Gastroesophageal sphincter (tissue), 4 donors: ENCODE measurements at regions not wholly inside any gene's neighbourhood (a gene's known extent, or its start where the extent isn't known, plus 50 kb on each side); places are given as distances from the start of the nearest gene placed in this dataset.

Source experiments
- ATAC-seq: fragments of 150-250 bp; one replicate; pipeline ENCODE4 v1.9.1; 2016; ENCODE audit warnings: mild to moderate bottlenecking, moderate library complexity
- H3K27ac ChIP-seq, 4 donors: fragments of 200-600 bp; sonication (generic) in 3 of 4; 1 replicate in 3 of 4; 2 replicates in 1 of 4; pipeline ENCODE4 v1.5.1; 2016 to 2019
- H3K27me3 ChIP-seq: fragments of 200-600 bp; sonication (generic); one replicate; pipeline ENCODE4 v1.5.1; 2019
- H3K36me3 ChIP-seq, 2 donors: fragments of 200-600 bp; sonication (generic); one replicate each; pipeline ENCODE4 v1.5.1; 2019; ENCODE audit warnings: control low read depth in 1 of 2
- H3K4me1 ChIP-seq, 3 donors: fragments of 200-600 bp; sonication (generic); 1 replicate in 2 of 3; 2 replicates in 1 of 3; pipeline ENCODE4 v1.5.1; 2016 to 2019; ENCODE audit warnings: control low read depth in 2 of 3
- H3K4me3 ChIP-seq, 2 donors: fragments of 200-600 bp; sonication (generic); one replicate each; pipeline ENCODE4 v1.5.1; 2019; ENCODE audit warnings: mild to moderate bottlenecking in 1 of 2, moderate library complexity in 1 of 2
- H3K9me3 ChIP-seq, 3 donors: fragments of 200-600 bp; sonication (generic); one replicate each; pipeline ENCODE4 v1.5.1; 2017 to 2019; ENCODE audit warnings: control low read depth in 2 of 3
- EP300 ChIP-seq: sonication (generic); formaldehyde crosslinking; IDR thresholded peaks from one replicate; pipeline ENCODE4 v1.6.1; 2017; ENCODE audit warnings: antibody characterized with exemption, mild to moderate bottlenecking
- POLR2A ChIP-seq, 2 donors: fragments of 450-650 bp; IDR thresholded peaks; one replicate each; pipeline ENCODE4 v1.6.1; 2017; ENCODE audit warnings: antibody characterized with exemption in 2 of 2, mild to moderate bottlenecking in 2 of 2, moderate library complexity in 1 of 2
- POLR2AphosphoS5 ChIP-seq: sonication (generic); formaldehyde crosslinking; IDR thresholded peaks from one replicate; pipeline ENCODE4 v1.6.1; 2017; ENCODE audit warnings: antibody characterized with exemption
- WGBS, 2 donors: methylation state at CpG; one replicate each; pipeline ENCODE4 v1.1.5; 2018; ENCODE audit warnings: low coverage in 1 of 2; 5-methylcytosine and 5-hydroxymethylcytosine counted together
- TF ChIP-seq, protein P1 (sequence below), 4 experiments: fragments of 200-600 bp in 2 of 4; fragments of 450-650 bp in 2 of 4; sonication (generic) in 1 of 4; IDR thresholded peaks; one replicate each; pipeline ENCODE4 v1.5.1; 2017 to 2019; ENCODE audit warnings: antibody characterized with exemption in 4 of 4, mild to moderate bottlenecking in 2 of 4, moderate library complexity in 2 of 4

DNA sequence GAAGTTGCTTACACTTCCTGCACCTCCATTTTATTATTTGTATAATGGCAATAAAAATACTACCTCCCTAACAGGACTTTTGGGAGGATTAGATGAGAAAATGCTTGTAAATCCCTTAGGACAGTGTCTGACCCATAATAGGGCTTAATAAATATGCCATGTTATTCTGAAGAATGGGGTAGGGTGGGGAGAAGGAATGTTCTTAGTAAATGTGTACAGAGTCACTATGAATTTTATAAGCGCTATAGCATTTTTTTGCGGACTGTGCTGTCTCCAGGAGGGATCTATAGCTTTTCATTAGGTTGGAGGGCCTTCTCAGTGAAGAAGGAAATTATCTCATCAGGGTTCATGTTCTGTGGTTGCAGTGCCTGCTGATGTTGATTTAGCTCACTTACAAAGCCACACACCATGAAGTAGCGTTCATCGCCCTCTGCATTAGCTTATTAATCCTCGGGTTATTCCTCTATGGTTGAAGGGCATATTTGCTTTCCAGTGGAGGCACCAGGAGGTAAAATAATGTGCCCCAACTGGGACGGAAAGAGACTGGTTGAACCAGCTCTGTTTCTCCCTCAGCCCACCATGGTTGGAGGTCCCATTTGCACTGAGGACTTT, 497.1 kb downstream of the ARHGEF28 start:
- Histone ChIP-seq H3K36me3 (no peaks in the 10 kb centered on the region), H3K4me1 (peaks cover 0 to 9% (median 0%) of the 10 kb centered on the region in 3 donors), H3K27me3 (no peaks in the 10 kb centered on the region), H3K9me3 (peaks cover 0 to 6% (median 0%) of the 10 kb centered on the region in 3 donors), H3K27ac (no peak overlapping the region), H3K4me3 (no peak overlapping the region)
- WGBS, 2 donors, result 81 to 90% methylated on average over 2 to 5 of the region's 6 CpGs
- no peak for ATAC-seq
- no peak for TF ChIP-seq POLR2A (IDR thresholded peaks at IDR 0.05)
- TF ChIP-seq, protein P1, sequence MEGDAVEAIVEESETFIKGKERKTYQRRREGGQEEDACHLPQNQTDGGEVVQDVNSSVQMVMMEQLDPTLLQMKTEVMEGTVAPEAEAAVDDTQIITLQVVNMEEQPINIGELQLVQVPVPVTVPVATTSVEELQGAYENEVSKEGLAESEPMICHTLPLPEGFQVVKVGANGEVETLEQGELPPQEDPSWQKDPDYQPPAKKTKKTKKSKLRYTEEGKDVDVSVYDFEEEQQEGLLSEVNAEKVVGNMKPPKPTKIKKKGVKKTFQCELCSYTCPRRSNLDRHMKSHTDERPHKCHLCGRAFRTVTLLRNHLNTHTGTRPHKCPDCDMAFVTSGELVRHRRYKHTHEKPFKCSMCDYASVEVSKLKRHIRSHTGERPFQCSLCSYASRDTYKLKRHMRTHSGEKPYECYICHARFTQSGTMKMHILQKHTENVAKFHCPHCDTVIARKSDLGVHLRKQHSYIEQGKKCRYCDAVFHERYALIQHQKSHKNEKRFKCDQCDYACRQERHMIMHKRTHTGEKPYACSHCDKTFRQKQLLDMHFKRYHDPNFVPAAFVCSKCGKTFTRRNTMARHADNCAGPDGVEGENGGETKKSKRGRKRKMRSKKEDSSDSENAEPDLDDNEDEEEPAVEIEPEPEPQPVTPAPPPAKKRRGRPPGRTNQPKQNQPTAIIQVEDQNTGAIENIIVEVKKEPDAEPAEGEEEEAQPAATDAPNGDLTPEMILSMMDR (IDR thresholded peaks at IDR 0.05), result no peak
- no peak for TF ChIP-seq POLR2AphosphoS5
- no peak for TF ChIP-seq EP300

DNA sequence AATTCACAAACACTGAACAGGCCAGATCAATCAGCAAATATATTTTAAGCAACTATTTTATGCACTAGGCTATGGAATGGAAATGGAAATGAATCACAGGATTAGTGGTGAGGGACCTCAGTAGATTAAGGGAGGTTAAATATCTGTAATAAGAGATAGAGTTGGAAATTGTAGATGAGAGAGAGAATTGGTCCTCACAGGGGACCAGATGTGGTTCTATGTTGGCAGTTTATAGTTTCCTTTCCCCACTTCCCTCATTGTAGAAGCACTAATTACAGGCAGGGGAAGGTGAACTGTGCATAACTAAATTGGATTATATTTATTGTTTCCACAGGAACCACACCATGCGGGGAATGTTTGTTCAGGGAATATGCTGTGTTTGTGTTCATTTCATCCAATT, 496.2 kb downstream of the ARHGEF28 start:
- H3K9me3 ChIP-seq, result peaks cover 0 to 7% (median 0%) of the 10 kb centered on the region in 3 donors
- H3K4me3 ChIP-seq, result no peak overlapping the region
- peaks cover 0 to under 1% (median 0%) of the 10 kb centered on the region in 3 donors for H3K4me1 ChIP-seq
- ATAC-seq, result no peak
- no peak for TF ChIP-seq POLR2AphosphoS5
- TF ChIP-seq POLR2A (IDR thresholded peaks at IDR 0.05), result no peak
- TF ChIP-seq EP300, result no peak
- TF ChIP-seq, protein P1 (IDR thresholded peaks at IDR 0.05), result no peak
- H3K36me3 ChIP-seq, result no peaks in the 10 kb centered on the region
- no peak overlapping the region for H3K27ac ChIP-seq
- H3K27me3 ChIP-seq, result no peaks in the 10 kb centered on the region
- WGBS, 2 donors, result 86 to 100% methylated on average over 1 of the region's 1 CpG

DNA sequence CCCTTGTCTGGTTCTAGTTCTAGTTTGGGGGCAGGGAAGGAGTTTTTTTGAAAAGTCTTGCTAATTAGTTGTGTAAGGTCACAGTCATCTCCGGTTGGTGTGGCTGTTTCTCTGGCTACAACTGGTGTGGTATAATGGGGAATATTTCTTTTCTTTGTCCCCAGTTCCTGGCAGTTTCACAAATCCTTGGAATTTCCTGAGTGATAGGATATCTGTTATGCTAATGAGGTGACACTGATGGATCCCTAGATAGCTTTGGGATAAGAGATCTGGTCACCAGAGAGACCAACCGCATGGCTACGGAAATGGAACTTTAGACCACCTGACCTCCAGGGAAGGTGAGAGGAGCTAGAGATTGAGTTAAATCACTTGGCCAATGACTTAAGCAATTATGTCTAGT, 494.6 kb downstream of the ARHGEF28 start:
- Histone ChIP-seq H3K4me1 (no peaks in the 10 kb centered on the region), H3K4me3 (no peak overlapping the region), H3K27me3 (no peaks in the 10 kb centered on the region), H3K9me3 (peaks cover 0 to 7% (median 0%) of the 10 kb centered on the region in 3 donors), H3K27ac (no peak overlapping the region), H3K36me3 (no peaks in the 10 kb centered on the region)
- 82 to 100% methylated on average over 1 to 3 of the region's 3 CpGs for WGBS, 2 donors
- TF ChIP-seq EP300 (no peak), POLR2A (IDR thresholded peaks at IDR 0.05) (no peak), POLR2AphosphoS5 (no peak)
- TF ChIP-seq, protein P1 (IDR thresholded peaks at IDR 0.05), result no peak
- no peak for ATAC-seq

DNA sequence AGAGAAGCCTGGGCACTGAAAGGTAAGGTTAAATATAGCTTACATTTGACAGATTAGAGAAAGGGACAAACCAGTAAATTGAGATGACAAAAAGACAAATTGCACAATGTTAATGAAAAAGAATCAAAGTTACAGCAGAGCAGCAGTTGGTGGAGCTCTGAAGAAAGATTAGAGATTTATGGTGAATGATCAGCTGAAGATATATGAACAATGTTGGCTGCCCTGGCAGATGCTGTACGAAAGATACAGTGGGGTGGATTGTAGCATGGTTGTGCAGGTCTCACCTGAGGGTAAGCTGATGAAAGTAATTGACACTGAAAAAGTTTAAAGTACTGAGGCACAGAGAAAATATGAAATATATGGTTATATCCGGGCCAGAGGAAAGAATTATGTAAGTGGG, 492.1 kb downstream of the ARHGEF28 start:
- H3K27me3 ChIP-seq, result no peaks in the 10 kb centered on the region
- H3K4me3 ChIP-seq, result no peak overlapping the region
- TF ChIP-seq POLR2AphosphoS5 (no peak), EP300 (no peak), POLR2A (IDR thresholded peaks at IDR 0.05) (no peak)
- TF ChIP-seq, protein P1 (IDR thresholded peaks at IDR 0.05), result no peak
- no peak for ATAC-seq
- H3K4me1 ChIP-seq, result no peaks in the 10 kb centered on the region
- H3K27ac ChIP-seq, result no peak overlapping the region
- no peaks in the 10 kb centered on the region for H3K36me3 ChIP-seq
- WGBS, 2 donors, result 63 to 77% methylated on average over 2 of the region's 2 CpGs
- H3K9me3 ChIP-seq, result peaks cover 0 to 7% (median 0%) of the 10 kb centered on the region in 3 donors

DNA sequence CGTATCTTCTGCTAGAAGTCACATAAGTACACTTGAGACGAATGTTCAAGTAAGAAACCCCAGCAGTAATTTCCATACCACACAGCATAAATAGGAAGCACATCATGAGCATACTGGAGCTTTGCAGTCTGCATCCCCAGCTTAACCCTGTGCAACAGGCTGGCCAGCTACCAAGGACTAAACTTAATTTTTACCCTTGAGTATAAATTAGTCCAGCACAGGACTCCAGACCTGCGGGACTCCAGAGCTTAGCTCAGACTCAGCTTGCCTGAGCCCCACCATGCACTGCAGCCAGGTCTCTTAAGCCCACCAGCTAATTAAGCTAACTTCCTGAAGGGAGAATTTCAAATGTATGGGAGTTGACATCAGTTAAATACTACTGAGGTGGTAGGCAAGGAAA, 491.0 kb downstream of the ARHGEF28 start:
- TF ChIP-seq, protein P1 (IDR thresholded peaks at IDR 0.05), result no peak
- TF ChIP-seq POLR2AphosphoS5, result no peak
- no peak for TF ChIP-seq POLR2A (IDR thresholded peaks at IDR 0.05)
- no peak for TF ChIP-seq EP300
- ATAC-seq, result no peak
- WGBS, 2 donors, result 63 to 86% methylated on average over 3 of the region's 3 CpGs
- Histone ChIP-seq H3K27me3 (no peaks in the 10 kb centered on the region), H3K4me1 (no peaks in the 10 kb centered on the region), H3K36me3 (no peaks in the 10 kb centered on the region), H3K27ac (no peak overlapping the region), H3K9me3 (peaks cover 0 to 7% (median 0%) of the 10 kb centered on the region in 3 donors), H3K4me3 (no peak overlapping the region)
